Spleen (tissue), 7 donors: ENCODE measurements at regions not wholly inside any gene's neighbourhood (a gene's known extent, or its start where the extent isn't known, plus 50 kb on each side); places are given as distances from the start of the nearest gene placed in this dataset.

Experiments
- POLR2AphosphoS5 ChIP-seq, 3 donors: sonication (generic); formaldehyde crosslinking; IDR thresholded peaks; one replicate each; pipeline ENCODE4 v1.5.1; 2017; ENCODE audit warnings: antibody characterized with exemption in 3 of 3
- TF ChIP-seq, protein P1 (sequence below), 11 experiments: fragments of 200-600 bp in 7 of 11; fragments of 450-650 bp in 4 of 11; sonication (generic) in 4 of 11; IDR thresholded peaks in 8 of 11; conservative IDR thresholded peaks in 3 of 11; 1 replicate in 7 of 11; 2 replicates in 4 of 11; pipeline versions ENCODE4 v1.4.0 to v1.8.0; 2016 to 2021; ENCODE audit warnings: antibody characterized with exemption in 11 of 11, inconsistent platforms in 4 of 11, mild to moderate bottlenecking in 1 of 11
- donor health status: DM: no; HTN: no; CAD: no; lungs with moderate emphysema.
- donor health status: DM: no; HTN: no; CAD: no.
- donor health status: DM: no; HTN: no; CAD: no.

DNA sequence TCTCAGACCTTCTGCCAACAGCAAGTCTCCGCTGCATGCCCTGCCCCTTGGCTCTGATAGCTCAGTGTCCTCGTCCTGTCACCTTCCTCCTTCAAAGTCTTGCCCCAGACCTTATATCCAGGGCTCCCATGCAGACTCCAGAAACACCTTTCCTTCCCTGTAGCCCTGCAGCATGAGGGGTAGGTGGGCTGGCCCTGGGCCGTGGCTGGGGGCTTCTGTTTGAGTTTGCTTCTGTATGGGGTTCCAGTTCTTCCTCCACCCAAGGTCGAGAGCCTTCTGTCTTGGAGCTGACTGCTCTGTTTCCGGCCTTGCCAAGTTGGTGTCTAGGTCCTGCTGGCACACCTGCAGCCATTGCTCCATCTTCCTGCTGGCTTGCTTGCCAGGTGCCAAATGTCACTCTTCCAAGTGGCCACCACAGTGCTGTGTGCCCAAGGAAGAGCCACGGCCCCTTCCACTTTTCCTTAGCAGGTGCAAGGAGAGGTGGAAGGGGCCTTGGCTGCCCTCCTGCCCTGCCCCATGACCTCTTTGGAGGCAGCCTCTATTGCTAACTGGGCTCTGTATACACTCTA, 74.8 kb upstream of the NECTIN1 start:
- TF ChIP-seq, protein P1, sequence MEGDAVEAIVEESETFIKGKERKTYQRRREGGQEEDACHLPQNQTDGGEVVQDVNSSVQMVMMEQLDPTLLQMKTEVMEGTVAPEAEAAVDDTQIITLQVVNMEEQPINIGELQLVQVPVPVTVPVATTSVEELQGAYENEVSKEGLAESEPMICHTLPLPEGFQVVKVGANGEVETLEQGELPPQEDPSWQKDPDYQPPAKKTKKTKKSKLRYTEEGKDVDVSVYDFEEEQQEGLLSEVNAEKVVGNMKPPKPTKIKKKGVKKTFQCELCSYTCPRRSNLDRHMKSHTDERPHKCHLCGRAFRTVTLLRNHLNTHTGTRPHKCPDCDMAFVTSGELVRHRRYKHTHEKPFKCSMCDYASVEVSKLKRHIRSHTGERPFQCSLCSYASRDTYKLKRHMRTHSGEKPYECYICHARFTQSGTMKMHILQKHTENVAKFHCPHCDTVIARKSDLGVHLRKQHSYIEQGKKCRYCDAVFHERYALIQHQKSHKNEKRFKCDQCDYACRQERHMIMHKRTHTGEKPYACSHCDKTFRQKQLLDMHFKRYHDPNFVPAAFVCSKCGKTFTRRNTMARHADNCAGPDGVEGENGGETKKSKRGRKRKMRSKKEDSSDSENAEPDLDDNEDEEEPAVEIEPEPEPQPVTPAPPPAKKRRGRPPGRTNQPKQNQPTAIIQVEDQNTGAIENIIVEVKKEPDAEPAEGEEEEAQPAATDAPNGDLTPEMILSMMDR (IDR thresholded peaks at IDR 0.05 in 8 of 11, conservative IDR thresholded peaks at IDR 0.05 in 3 of 11), result no peak
- no peak for TF ChIP-seq POLR2AphosphoS5 (IDR thresholded peaks at IDR 0.05)
